ENCODE measurements at regions not wholly inside any gene's neighbourhood (a gene's known extent, or its start where the extent isn't known, plus 50 kb on each side); places are given as distances from the start of the nearest gene placed in this dataset.

DNA sequence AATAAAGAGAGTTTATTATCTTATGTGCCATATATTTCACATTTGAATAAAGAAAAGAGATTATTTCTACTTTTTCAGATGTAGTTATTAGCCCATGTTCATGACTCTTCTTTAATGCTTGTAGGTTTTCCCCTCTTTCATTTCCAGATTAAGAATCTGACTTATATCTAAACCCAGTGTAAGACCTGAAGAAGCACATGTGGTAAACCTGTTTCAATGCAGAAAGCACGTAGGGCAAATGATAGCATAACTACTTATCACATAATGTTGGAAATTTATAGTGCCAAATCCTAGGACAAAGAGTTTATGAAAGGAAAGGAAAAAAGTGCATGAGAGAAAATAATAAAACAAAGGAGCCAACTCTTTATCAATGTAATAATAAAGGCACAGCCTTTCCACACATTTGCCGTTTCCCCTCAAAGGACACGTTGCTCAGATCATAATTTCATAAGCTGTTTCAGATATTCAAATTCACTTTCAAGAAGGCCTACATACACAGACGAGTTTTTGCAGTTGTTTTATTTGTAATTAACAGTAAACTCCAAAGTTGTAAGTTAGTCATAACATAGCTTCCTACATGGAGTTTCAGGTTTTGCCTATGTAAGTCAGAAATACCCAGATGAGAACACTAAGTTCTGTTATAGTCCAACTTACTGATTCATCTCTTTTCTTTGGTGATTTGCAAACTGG lies 88.8 kb upstream of the MDFIC start (continued):
- TF ChIP-seq, protein P1, sequence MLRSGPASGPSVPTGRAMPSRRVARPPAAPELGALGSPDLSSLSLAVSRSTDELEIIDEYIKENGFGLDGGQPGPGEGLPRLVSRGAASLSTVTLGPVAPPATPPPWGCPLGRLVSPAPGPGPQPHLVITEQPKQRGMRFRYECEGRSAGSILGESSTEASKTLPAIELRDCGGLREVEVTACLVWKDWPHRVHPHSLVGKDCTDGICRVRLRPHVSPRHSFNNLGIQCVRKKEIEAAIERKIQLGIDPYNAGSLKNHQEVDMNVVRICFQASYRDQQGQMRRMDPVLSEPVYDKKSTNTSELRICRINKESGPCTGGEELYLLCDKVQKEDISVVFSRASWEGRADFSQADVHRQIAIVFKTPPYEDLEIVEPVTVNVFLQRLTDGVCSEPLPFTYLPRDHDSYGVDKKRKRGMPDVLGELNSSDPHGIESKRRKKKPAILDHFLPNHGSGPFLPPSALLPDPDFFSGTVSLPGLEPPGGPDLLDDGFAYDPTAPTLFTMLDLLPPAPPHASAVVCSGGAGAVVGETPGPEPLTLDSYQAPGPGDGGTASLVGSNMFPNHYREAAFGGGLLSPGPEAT (IDR thresholded peaks at IDR 0.05; ENCODE audit: low read depth): peak; percentile 69
- no peak for TF ChIP-seq HDAC2 (IDR thresholded peaks at IDR 0.05)
- TF ChIP-seq TAF1 (IDR thresholded peaks at IDR 0.05; ENCODE audit: borderline replicate concordance, low read depth, low read length): no peak
- no peak for TF ChIP-seq TARDBP (IDR thresholded peaks at IDR 0.05; ENCODE audit: borderline replicate concordance)
- TF ChIP-seq MEF2A (IDR thresholded peaks at IDR 0.05; ENCODE audit: insufficient read depth, low read depth, low read length): peak; percentile 58
- no peak for TF ChIP-seq NRF1 (conservative IDR thresholded peaks at IDR 0.05; ENCODE audit: low read depth, low read length)

DNA sequence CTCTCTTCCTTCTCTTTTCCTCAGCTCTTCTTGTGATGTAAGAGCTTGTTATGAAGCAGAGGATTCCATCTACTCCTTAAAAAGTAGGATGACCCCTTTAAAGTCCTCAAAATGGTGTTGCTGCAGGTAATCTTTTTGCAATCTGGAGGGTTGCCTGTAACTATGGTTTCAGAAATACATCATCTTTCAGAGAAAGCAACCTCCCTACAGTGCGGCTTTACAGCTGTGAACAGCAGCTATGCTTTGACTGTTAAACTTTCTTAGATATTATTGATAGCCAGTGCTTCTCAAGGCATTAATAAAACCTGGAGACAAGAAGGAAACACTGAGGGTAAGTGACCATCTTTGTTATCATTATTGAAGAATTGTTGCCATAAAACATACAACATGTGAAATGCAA lies 86.6 kb upstream of the MDFIC start:
- in situ Hi-C loops (cut with MboI) (no loop called here), intact Hi-C loops (cut with micrococcal nuclease; ENCODE audit: unreplicated experiment) (loop anchor here (10.0 kb wide), 2 partner anchors 281 to 401 kb away; no protein-coding TSS in a partner anchor)
- Histone ChIP-seq H3K4me1 (ENCODE audit: control insufficient read depth, insufficient read depth, low read length) (peaks cover 16% of the 10 kb centered on the region; the same call in 1 of the 2 replicates), H3K4me2 (ENCODE audit: control insufficient read depth, insufficient read depth) (no peak overlapping the region; the same call in 1 of the 2 replicates), H3K27ac (ENCODE audit: control insufficient read depth, insufficient read depth) (no peak overlapping the region), H3K4me3 (no peak overlapping the region), H3K9ac (ENCODE audit: control insufficient read depth, insufficient read depth, low read length) (no peak overlapping the region), H3K36me3 (ENCODE audit: control insufficient read depth in 2 of 2, insufficient read depth in 2 of 2, low read length in 1 of 2) (no peaks in the 10 kb centered on the region), H4K20me1 (ENCODE audit: control insufficient read depth, insufficient read depth) (no peaks in the 10 kb centered on the region), H3K27me3 (replicated peaks in 1 of 2; ENCODE audit: control insufficient read depth in 2 of 2, insufficient read depth in 2 of 2, low read length in 1 of 2) (no peaks in the 10 kb centered on the region), H2AFZ (ENCODE audit: control insufficient read depth, low read depth, low read length) (no peak overlapping the region), H3K79me2 (ENCODE audit: control insufficient read depth, insufficient read depth, low read length) (no peaks in the 10 kb centered on the region), H3K9me3 (replicated peaks; ENCODE audit: control insufficient read depth, insufficient read depth, low read length) (no peaks in the 10 kb centered on the region; the same call in 2 of the 3 replicates)
- DNase-seq (ENCODE audit: low read depth, low spot score): no peak
- ChIA-PET CTCF (interaction anchor here (1.7 kb wide), 1 partner anchor 30 kb away, joined by 8 read pairs; no protein-coding TSS in a partner anchor), POLR2A (no interaction called here), RAD21 (ENCODE audit: unreplicated experiment) (interaction anchor here (1.0 to 1.8 kb wide), 3 partner anchors 58 to 98 kb away, joined by 3 to 5 read pairs (median 4); no protein-coding TSS in a partner anchor), SMC1A (ENCODE audit: uncharacterized antibody, unreplicated experiment) (interaction anchor here (0.7 to 3.0 kb wide), 9 partner anchors 13 to 174 kb away, joined by 3 to 10 read pairs (median 3); no protein-coding TSS in a partner anchor)
- TF ChIP-seq SMAD1 (IDR thresholded peaks at IDR 0.05; ENCODE audit: low read depth, partially characterized antibody): no peak
- peak; percentile 47; the same call in 1 of the 2 replicates for TF ChIP-seq RUNX3 (IDR thresholded peaks at IDR 0.05; ENCODE audit: low read length)
- WGBS (ENCODE audit: insufficient coverage, insufficient replicate concordance, low lambda C conversion rate, missing lambda C conversion rate): 95% methylated on average over 1 of the region's 1 CpG
- no peak for FAIRE-seq
- no TSS peak for BruUV-seq (replicated peaks)
- ATAC-seq: peak; percentile 54

Measured in GM12878 (cell line).